ENCODE measurements at regions not wholly inside any gene's neighbourhood (a gene's known extent, or its start where the extent isn't known, plus 50 kb on each side); places are given as distances from the start of the nearest gene placed in this dataset.

DNA sequence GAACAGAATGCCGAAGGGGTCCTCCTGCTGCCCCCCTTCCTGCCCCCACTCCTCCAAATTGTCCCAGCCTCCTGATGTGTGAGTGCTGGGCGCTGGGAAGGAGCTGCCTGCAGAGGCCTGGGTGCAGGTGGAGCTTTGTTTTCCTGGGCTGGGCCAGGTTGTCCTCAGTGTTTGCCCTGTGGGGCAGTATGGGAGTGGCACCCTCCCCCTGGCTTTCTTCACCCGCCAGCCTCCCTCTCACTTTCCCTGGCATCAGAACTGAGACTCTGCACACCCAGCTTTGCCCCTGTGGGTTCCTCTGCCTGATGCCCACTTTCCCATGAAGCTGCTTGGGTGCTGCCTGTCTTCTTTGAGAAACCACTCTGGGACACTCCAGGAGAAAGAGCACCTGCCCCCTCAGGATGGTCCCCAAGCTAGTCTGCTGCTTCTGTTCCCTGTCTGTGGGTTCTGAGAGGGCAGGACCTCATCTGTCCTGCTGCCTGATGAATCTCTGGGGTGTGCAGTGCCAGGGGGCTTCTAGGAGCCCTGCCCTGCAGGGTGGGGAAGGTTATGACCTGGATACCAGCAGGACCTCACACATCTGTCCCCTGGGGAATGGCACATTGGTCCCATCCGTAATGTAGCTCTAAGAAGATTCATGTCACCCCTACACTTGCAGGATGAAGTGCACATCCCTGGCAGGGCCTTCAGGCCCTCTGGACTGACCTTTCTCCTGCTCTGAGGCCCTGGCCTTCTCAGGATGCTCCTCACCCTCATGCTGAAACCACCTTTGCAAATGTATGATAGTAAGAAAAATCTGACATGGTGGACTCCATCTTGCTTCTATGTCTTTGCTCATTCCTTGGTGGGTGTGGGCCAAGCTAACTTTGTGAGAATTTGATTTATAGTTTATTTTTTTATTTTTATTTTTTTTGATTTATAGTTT, 146.8 kb upstream of the HS6ST1 start:
- no TSS peak for BruUV-seq (replicated peaks)
- no peaks in the 10 kb centered on the region for H3F3A ChIP-seq (ENCODE audit: insufficient read depth, low read depth)
- no peaks in the 10 kb centered on the region for H3K4me1 ChIP-seq (replicated peaks; ENCODE audit: insufficient read depth)
- TF ChIP-seq EZH2 (IDR thresholded peaks at IDR 0.05; ENCODE audit: low read depth): no peak
- TF ChIP-seq, protein P1, sequence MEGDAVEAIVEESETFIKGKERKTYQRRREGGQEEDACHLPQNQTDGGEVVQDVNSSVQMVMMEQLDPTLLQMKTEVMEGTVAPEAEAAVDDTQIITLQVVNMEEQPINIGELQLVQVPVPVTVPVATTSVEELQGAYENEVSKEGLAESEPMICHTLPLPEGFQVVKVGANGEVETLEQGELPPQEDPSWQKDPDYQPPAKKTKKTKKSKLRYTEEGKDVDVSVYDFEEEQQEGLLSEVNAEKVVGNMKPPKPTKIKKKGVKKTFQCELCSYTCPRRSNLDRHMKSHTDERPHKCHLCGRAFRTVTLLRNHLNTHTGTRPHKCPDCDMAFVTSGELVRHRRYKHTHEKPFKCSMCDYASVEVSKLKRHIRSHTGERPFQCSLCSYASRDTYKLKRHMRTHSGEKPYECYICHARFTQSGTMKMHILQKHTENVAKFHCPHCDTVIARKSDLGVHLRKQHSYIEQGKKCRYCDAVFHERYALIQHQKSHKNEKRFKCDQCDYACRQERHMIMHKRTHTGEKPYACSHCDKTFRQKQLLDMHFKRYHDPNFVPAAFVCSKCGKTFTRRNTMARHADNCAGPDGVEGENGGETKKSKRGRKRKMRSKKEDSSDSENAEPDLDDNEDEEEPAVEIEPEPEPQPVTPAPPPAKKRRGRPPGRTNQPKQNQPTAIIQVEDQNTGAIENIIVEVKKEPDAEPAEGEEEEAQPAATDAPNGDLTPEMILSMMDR (conservative IDR thresholded peaks at IDR 0.05): no peak
- intact Hi-C loops (cut with micrococcal nuclease; ENCODE audit: unreplicated experiment): no loop called here
- no peaks in the 10 kb centered on the region for H3K79me2 ChIP-seq (ENCODE audit: low read depth)
- peaks cover 27% of the 10 kb centered on the region for H3K9me3 ChIP-seq (ENCODE audit: insufficient read depth, low read depth)
- no peaks in the 10 kb centered on the region for H4K20me1 ChIP-seq (ENCODE audit: insufficient read depth)
- H3K27ac ChIP-seq: no peak overlapping the region
- H3K36me3 ChIP-seq (ENCODE audit: low read depth): no peaks in the 10 kb centered on the region
- ChIA-PET CTCF (no interaction called here), POLR2A (ENCODE audit: unreplicated experiment) (no interaction called here)
- no peak overlapping the region for H2AFZ ChIP-seq
- H3K9me2 ChIP-seq (ENCODE audit: insufficient read depth): no peaks in the 10 kb centered on the region
- DNase-seq: no peak
- H3K4me3 ChIP-seq: no peak overlapping the region
- no peaks in the 10 kb centered on the region for H3K27me3 ChIP-seq (ENCODE audit: insufficient read depth, low read depth)
- no peak overlapping the region for H3K4me2 ChIP-seq

DNA sequence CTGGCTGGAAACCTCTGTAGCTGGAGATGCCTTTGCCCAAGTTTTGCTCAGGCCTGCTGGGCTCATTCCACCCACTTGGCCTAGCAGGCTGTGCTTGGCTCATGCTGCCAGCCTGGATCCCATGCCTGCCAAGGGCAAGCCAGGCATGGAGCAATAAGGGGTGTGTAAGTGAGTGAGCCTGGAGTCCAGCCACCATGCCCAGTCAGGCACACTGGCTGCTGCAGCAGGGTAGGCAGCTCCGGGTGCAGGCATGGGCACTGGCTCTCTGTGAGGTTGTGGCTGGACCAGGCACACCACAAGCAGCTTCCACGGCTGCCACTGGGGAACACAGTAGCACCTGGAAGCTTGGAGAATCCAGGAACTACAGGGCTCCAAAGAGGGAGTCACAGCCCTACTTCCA, 147.7 kb upstream of the HS6ST1 start:
- intact Hi-C loops (cut with micrococcal nuclease; ENCODE audit: unreplicated experiment): no loop called here
- no peaks in the 10 kb centered on the region for H3K4me1 ChIP-seq (replicated peaks; ENCODE audit: insufficient read depth)
- no peaks in the 10 kb centered on the region for H3K9me2 ChIP-seq (ENCODE audit: insufficient read depth)
- H4K20me1 ChIP-seq (ENCODE audit: insufficient read depth): no peaks in the 10 kb centered on the region
- no peak for DNase-seq
- H3K36me3 ChIP-seq (ENCODE audit: low read depth): no peaks in the 10 kb centered on the region
- POLR2A ChIA-PET (ENCODE audit: unreplicated experiment): no interaction called here
- H3K79me2 ChIP-seq (ENCODE audit: low read depth): no peaks in the 10 kb centered on the region
- CTCF ChIA-PET: no interaction called here
- no peaks in the 10 kb centered on the region for H3K27me3 ChIP-seq (ENCODE audit: insufficient read depth, low read depth)
- H3K9me3 ChIP-seq (ENCODE audit: insufficient read depth, low read depth): peaks cover 28% of the 10 kb centered on the region
- H3K4me2 ChIP-seq: no peak overlapping the region
- TF ChIP-seq EZH2 (IDR thresholded peaks at IDR 0.05; ENCODE audit: low read depth): no peak
- TF ChIP-seq, protein P1 (conservative IDR thresholded peaks at IDR 0.05): no peak
- H3K4me3 ChIP-seq: no peak overlapping the region
- H2AFZ ChIP-seq: no peak overlapping the region
- H3K27ac ChIP-seq: no peak overlapping the region
- no peaks in the 10 kb centered on the region for H3F3A ChIP-seq (ENCODE audit: insufficient read depth, low read depth)
- no TSS peak for BruUV-seq (replicated peaks)

DNA sequence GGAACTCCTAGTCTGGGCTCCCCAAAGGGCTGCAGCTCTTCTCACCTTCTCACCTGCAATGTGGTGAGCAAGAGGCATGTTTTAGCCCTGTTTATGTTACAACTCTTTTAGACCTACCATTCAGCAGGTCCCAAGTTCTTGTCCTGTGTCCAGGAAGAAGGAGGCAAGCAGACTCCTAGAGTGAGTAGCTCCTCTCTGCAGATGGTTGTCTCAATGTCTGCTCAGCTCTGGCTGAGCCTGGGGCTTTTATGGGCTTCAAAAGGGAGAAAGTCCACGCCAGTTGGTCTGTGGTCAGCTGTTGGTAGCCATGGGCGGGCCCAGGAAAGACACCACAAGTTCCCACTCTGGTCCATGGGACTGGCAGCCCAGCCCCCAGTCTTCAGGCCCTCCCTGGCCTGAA, 148.1 kb upstream of the HS6ST1 start:
- intact Hi-C loops (cut with micrococcal nuclease; ENCODE audit: unreplicated experiment): no loop called here
- Histone ChIP-seq H3K9me2 (ENCODE audit: insufficient read depth) (no peaks in the 10 kb centered on the region), H3F3A (ENCODE audit: insufficient read depth, low read depth) (no peaks in the 10 kb centered on the region), H3K4me2 (no peak overlapping the region), H2AFZ (no peak overlapping the region), H3K36me3 (ENCODE audit: low read depth) (no peaks in the 10 kb centered on the region), H3K4me1 (replicated peaks; ENCODE audit: insufficient read depth) (no peaks in the 10 kb centered on the region), H3K79me2 (ENCODE audit: low read depth) (no peaks in the 10 kb centered on the region), H3K27ac (no peak overlapping the region), H4K20me1 (ENCODE audit: insufficient read depth) (no peaks in the 10 kb centered on the region), H3K9me3 (ENCODE audit: insufficient read depth, low read depth) (peaks cover 24% of the 10 kb centered on the region), H3K27me3 (ENCODE audit: insufficient read depth, low read depth) (no peaks in the 10 kb centered on the region), H3K4me3 (no peak overlapping the region)
- ChIA-PET POLR2A (ENCODE audit: unreplicated experiment) (no interaction called here), CTCF (no interaction called here)
- no TSS peak for BruUV-seq (replicated peaks)
- TF ChIP-seq, protein P1 (conservative IDR thresholded peaks at IDR 0.05): no peak
- no peak for TF ChIP-seq EZH2 (IDR thresholded peaks at IDR 0.05; ENCODE audit: low read depth)
- no peak for DNase-seq
